ENCODE measurements at regions not wholly inside any gene's neighbourhood (a gene's known extent, or its start where the extent isn't known, plus 50 kb on each side); places are given as distances from the start of the nearest gene placed in this dataset.

DNA sequence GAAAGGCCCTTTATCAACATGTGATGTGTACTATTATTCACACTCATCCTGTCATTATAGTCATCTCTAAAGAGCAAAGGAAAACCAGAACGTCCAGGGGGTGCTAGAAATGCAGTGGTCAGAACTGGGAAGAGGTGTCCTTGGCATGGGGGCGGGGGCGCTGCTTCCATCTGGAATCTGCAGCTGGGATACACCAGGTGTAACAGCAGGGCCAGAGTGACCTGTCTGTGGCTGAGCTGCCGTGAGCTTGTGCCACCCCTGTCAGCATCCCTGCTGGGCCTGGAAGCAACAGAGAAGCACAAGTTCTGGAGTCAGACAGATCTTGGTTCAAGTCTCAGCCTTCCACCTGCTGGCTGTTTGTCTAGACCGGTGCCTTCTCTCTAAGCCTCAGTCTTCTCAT lies 263.3 kb upstream of the MVB12B start:
- TF ChIP-seq, protein P1, sequence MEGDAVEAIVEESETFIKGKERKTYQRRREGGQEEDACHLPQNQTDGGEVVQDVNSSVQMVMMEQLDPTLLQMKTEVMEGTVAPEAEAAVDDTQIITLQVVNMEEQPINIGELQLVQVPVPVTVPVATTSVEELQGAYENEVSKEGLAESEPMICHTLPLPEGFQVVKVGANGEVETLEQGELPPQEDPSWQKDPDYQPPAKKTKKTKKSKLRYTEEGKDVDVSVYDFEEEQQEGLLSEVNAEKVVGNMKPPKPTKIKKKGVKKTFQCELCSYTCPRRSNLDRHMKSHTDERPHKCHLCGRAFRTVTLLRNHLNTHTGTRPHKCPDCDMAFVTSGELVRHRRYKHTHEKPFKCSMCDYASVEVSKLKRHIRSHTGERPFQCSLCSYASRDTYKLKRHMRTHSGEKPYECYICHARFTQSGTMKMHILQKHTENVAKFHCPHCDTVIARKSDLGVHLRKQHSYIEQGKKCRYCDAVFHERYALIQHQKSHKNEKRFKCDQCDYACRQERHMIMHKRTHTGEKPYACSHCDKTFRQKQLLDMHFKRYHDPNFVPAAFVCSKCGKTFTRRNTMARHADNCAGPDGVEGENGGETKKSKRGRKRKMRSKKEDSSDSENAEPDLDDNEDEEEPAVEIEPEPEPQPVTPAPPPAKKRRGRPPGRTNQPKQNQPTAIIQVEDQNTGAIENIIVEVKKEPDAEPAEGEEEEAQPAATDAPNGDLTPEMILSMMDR (IDR thresholded peaks at IDR 0.05; ENCODE audit: low read depth, low read length, poor library complexity, severe bottlenecking) = no peak
- no peak for TF ChIP-seq EZH2phosphoT487 (IDR thresholded peaks at IDR 0.05; ENCODE audit: borderline replicate concordance, low read length)

Measured in DOHH2 (cell line).